GM20000 (cell line): ENCODE measurements at regions not wholly inside any gene's neighbourhood (a gene's known extent, or its start where the extent isn't known, plus 50 kb on each side); places are given as distances from the start of the nearest gene placed in this dataset.

ENCODE experiments used
- DNase-seq: peaks from one replicate; pipeline ENCODE4 v3.0.0; 2012; ENCODE audit warnings: low spot score
- CTCF ChIP-seq: IDR thresholded peaks from 2 replicates; pipeline ENCODE4 v1.5.1; 2012; ENCODE audit warnings: mild to moderate bottlenecking, control low read depth; ENCODE audit errors: extremely low read depth, missing control alignments

- no peak for TF ChIP-seq CTCF
- DNase-seq, result no peak
These were observed 353.2 kb upstream of the BTBD3 start for GRCh38 chr20:11564491-11564890.

- no peak for DNase-seq
- TF ChIP-seq CTCF, result no peak
These were observed 348.5 kb upstream of the BTBD3 start for GRCh38 chr20:11569163-11569562.

- DNase-seq, result no peak
- TF ChIP-seq CTCF, result no peak
These were observed 344.2 kb upstream of the BTBD3 start for GRCh38 chr20:11573507-11573906.

GRCh38 chr20:11581271-11581670 lies 336.4 kb upstream of the BTBD3 start:
- DNase-seq, result no peak
- TF ChIP-seq CTCF, result no peak

GRCh38 chr20:11582060-11582459 lies 335.6 kb upstream of the BTBD3 start:
- TF ChIP-seq CTCF, result no peak
- DNase-seq, result no peak

GRCh38 chr20:11585752-11586352 lies 331.8 kb upstream of the BTBD3 start:
- no peak for DNase-seq
- no peak for TF ChIP-seq CTCF

- DNase-seq, result no peak
- TF ChIP-seq CTCF, result no peak
These were observed 328.8 kb upstream of the BTBD3 start for GRCh38 chr20:11588875-11589274.
